Kidney (tissue), 13 donors: ENCODE measurements at regions not wholly inside any gene's neighbourhood (a gene's known extent, or its start where the extent isn't known, plus 50 kb on each side); places are given as distances from the start of the nearest gene placed in this dataset.

Experiments used
- DNase-seq, 5 donors: peaks; one replicate each; pipeline ENCODE4 v3.0.0-alpha.2; 2013 to 2020
- FAIRE-seq: peaks from 2 replicates; lab custom pipeline; 2012; peaks lifted over from hg19 to GRCh38; lab: Jason Lieb, UNC
- H3K27ac ChIP-seq, 2 donors: one replicate each; pipeline ENCODE4 v1.7.0; 2013; ENCODE audit warnings: low read depth in 2 of 2, low read length in 2 of 2, inconsistent platforms in 1 of 2
- H3K27me3 ChIP-seq: one replicate; pipeline ENCODE4 v1.7.1; 2013; ENCODE audit warnings: low read length, inconsistent platforms; ENCODE audit not compliant: control insufficient read depth, insufficient read depth
- H3K36me3 ChIP-seq, 3 donors: one replicate each; pipeline versions ENCODE4 v1.7.0 to v1.7.1; 2013; ENCODE audit warnings: low read length in 3 of 3, control low read depth in 1 of 3, inconsistent platforms in 1 of 3; ENCODE audit not compliant: insufficient read depth in 3 of 3, control insufficient read depth in 2 of 3
- H3K4me1 ChIP-seq, 3 donors: one replicate each; pipeline versions ENCODE4 v1.7.0 to v1.7.1; 2013; ENCODE audit warnings: low read length in 3 of 3, inconsistent platforms in 1 of 3, low read depth in 1 of 3; ENCODE audit not compliant: control insufficient read depth in 2 of 3, insufficient read depth in 2 of 3
- H3K4me3 ChIP-seq, 3 donors: one replicate each; pipeline versions ENCODE4 v1.7.0 to v1.8.1; 2013; ENCODE audit warnings: low read length in 3 of 3, control low read depth in 1 of 3, inconsistent platforms in 1 of 3
- H3K9ac ChIP-seq, 3 donors: one replicate each; pipeline versions ENCODE4 v1.7.0 to v1.7.1; 2013; ENCODE audit warnings: low read length in 3 of 3, control low read depth in 1 of 3, inconsistent platforms in 1 of 3
- H3K9me3 ChIP-seq, 3 donors: one replicate each; pipeline versions ENCODE4 v1.7.0 to v1.7.1; 2013; ENCODE audit warnings: low read length in 3 of 3, control low read depth in 1 of 3, inconsistent platforms in 1 of 3; ENCODE audit not compliant: control insufficient read depth in 2 of 3, insufficient read depth in 1 of 3
- intact Hi-C: fragments of 100-400 bp; cut with DNase I; formaldehyde crosslinking; loops from one replicate; pipeline ENCODE4 v1.11.1; 2022
- TF ChIP-seq, protein P1 (sequence below): IDR thresholded peaks from 3 replicates; pipeline ENCODE4 v1.5.1; 2012; ENCODE audit warnings: mild to moderate bottlenecking, moderate library complexity, borderline replicate concordance; ENCODE audit not compliant: insufficient read depth; ENCODE audit errors: extremely low read depth
- donor health status: control.
- donor health status: control.
- donor health status: control.
- donor health status: control.
- donor health status: control.
- donor health status: DM: yes; HTN: yes; CAD: no.
- donor health status: Normal renal cell carcinoma (clear cell type).

DNA sequence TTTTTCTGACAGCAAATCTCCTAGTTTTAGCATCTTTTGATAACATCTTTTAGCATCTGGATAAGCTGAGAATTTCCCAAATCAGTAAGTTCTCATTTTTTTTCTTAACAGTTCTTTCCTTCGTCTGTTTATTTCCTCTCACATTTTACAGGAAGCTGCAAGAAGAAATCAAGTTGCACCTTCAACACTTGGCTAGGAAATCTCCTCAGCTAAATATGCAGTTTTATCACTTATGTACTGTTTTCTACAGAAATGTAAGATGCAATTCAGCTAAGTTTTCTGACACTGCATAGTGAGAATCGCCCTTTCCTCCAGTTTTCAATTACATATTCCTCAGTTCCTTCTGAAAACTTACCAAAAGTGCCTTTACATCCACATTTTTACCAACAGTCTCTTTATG, 59.0 kb upstream of the MSX2 start:
- no peak for FAIRE-seq
- intact Hi-C loops: no loop called here
- H3K4me3 ChIP-seq: no peak overlapping the region
- H3K36me3 ChIP-seq: no peaks in the 10 kb centered on the region
- peaks cover 0 to 13% (median 3%) of the 10 kb centered on the region in 3 donors for H3K9me3 ChIP-seq
- H3K4me1 ChIP-seq: no peaks in the 10 kb centered on the region
- no peak overlapping the region for H3K27ac ChIP-seq
- TF ChIP-seq, protein P1, sequence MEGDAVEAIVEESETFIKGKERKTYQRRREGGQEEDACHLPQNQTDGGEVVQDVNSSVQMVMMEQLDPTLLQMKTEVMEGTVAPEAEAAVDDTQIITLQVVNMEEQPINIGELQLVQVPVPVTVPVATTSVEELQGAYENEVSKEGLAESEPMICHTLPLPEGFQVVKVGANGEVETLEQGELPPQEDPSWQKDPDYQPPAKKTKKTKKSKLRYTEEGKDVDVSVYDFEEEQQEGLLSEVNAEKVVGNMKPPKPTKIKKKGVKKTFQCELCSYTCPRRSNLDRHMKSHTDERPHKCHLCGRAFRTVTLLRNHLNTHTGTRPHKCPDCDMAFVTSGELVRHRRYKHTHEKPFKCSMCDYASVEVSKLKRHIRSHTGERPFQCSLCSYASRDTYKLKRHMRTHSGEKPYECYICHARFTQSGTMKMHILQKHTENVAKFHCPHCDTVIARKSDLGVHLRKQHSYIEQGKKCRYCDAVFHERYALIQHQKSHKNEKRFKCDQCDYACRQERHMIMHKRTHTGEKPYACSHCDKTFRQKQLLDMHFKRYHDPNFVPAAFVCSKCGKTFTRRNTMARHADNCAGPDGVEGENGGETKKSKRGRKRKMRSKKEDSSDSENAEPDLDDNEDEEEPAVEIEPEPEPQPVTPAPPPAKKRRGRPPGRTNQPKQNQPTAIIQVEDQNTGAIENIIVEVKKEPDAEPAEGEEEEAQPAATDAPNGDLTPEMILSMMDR: no peak
- DNase-seq: no peak
- no peaks in the 10 kb centered on the region for H3K27me3 ChIP-seq
- no peak overlapping the region for H3K9ac ChIP-seq

DNA sequence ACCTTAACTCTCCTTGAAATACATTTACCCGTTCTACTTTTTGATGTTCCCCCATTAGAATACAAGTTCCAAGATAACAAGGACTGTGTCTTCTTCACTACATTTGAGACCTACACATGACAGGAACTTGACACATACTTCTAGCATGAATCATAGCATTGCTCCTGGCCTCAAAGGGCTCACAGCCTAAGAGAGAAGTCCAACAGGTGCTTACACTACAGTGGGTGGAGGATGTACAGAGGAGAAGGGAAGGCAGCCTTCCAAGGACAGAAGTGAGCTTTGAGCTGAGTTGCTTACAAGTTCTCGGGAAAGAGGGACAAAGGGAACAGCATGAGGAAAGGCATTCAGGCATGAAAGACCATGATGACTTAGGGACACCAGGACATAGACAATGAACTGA, 56.9 kb upstream of the MSX2 start:
- H3K4me3 ChIP-seq: no peak overlapping the region
- TF ChIP-seq, protein P1: no peak
- H3K27me3 ChIP-seq: no peaks in the 10 kb centered on the region
- intact Hi-C loops: no loop called here
- no peak overlapping the region for H3K9ac ChIP-seq
- no peaks in the 10 kb centered on the region for H3K4me1 ChIP-seq
- no peaks in the 10 kb centered on the region for H3K36me3 ChIP-seq
- DNase-seq (no peak), FAIRE-seq (no peak)
- peaks cover 0 to 12% (median 3%) of the 10 kb centered on the region in 3 donors for H3K9me3 ChIP-seq
- H3K27ac ChIP-seq: no peak overlapping the region

DNA sequence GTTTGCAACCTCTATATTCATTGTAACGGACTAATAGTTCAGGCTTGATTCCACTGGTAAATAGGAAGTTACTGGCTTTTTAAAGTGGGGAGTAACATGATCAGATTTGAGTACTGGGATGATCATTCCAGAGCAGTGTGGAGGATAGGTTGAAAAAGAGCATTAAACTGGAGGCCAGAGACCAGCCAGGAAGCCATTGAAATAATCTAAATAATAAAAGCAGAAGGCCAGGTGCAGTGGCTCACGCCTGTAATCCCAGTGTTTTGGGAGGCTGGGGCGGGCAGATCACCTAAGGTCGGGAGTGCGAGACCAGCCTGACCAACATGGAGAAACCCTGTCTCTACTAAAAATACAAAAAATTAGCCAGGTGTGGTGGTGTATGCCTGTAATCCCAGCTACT, 56.0 kb upstream of the MSX2 start:
- peaks cover 0 to 10% (median 3%) of the 10 kb centered on the region in 3 donors for H3K9me3 ChIP-seq
- H3K27me3 ChIP-seq: no peaks in the 10 kb centered on the region
- DNase-seq: no peak
- no peaks in the 10 kb centered on the region for H3K36me3 ChIP-seq
- intact Hi-C loops: no loop called here
- TF ChIP-seq, protein P1: no peak
- H3K27ac ChIP-seq: no peak overlapping the region
- no peak for FAIRE-seq
- no peak overlapping the region for H3K9ac ChIP-seq
- no peak overlapping the region for H3K4me3 ChIP-seq
- H3K4me1 ChIP-seq: no peaks in the 10 kb centered on the region
